H9 (cell line): ENCODE measurements at regions not wholly inside any gene's neighbourhood (a gene's known extent, or its start where the extent isn't known, plus 50 kb on each side); places are given as distances from the start of the nearest gene placed in this dataset.

Source experiments
- DNase-seq: peaks from one replicate; pipeline ENCODE4 v3.0.0-alpha.2; 2017
- H2AFZ ChIP-seq: one replicate; pipeline ENCODE4 v1.6.1; 2013; ENCODE audit warnings: mild to moderate bottlenecking, low read length, control low read depth, moderate library complexity
- H2AK5ac ChIP-seq: 2 replicates; pipeline ENCODE4 v1.6.1; 2013; ENCODE audit warnings: low read length, control low read depth, mixed read lengths; ENCODE audit not compliant: insufficient read length
- H2BK120ac ChIP-seq: one replicate; pipeline ENCODE4 v1.6.1; 2013; ENCODE audit warnings: low read depth, mild to moderate bottlenecking, low read length, control low read depth, inconsistent platforms; ENCODE audit not compliant: poor library complexity, severe bottlenecking
- H2BK12ac ChIP-seq: 2 replicates; pipeline ENCODE4 v1.6.1; 2013; ENCODE audit warnings: low read length, control low read depth, mixed read lengths, low read depth; ENCODE audit not compliant: insufficient read length
- H2BK15ac ChIP-seq: 2 replicates; pipeline ENCODE4 v1.6.1; 2013; ENCODE audit warnings: low read depth, low read length, control low read depth
- H2BK20ac ChIP-seq: one replicate; pipeline ENCODE4 v1.6.1; 2013; ENCODE audit warnings: low read depth, mild to moderate bottlenecking, low read length, control low read depth, inconsistent platforms; ENCODE audit not compliant: poor library complexity, severe bottlenecking
- H2BK5ac ChIP-seq: 2 replicates; pipeline ENCODE4 v1.6.1; 2013; ENCODE audit warnings: low read length, control low read depth, mixed read lengths; ENCODE audit not compliant: insufficient read length
- H3K14ac ChIP-seq: 2 replicates; pipeline ENCODE4 v1.6.1; 2013; ENCODE audit warnings: low read length, control low read depth; ENCODE audit not compliant: insufficient read depth
- H3K18ac ChIP-seq: 2 replicates; pipeline ENCODE4 v1.6.1; 2013; ENCODE audit warnings: low read depth, mild to moderate bottlenecking, mixed read lengths, low read length, control low read depth; ENCODE audit not compliant: insufficient read length
- H3K23ac ChIP-seq: 2 replicates; pipeline ENCODE4 v1.6.1; 2013; ENCODE audit warnings: low read length, control low read depth, mixed read lengths, low read depth; ENCODE audit not compliant: insufficient read length
- H3K23me2 ChIP-seq: 2 replicates; pipeline ENCODE4 v1.6.1; 2013; ENCODE audit warnings: low read depth, mild to moderate bottlenecking, mixed read lengths, low read length, control low read depth; ENCODE audit not compliant: insufficient read length, poor library complexity, severe bottlenecking
- H3K27ac ChIP-seq: 2 replicates; pipeline ENCODE4 v1.5.1; 2013; ENCODE audit warnings: low read length, control low read depth, mixed read lengths, low read depth; ENCODE audit not compliant: insufficient read length
- H3K27me3 ChIP-seq: 2 replicates; pipeline ENCODE4 v1.6.1; 2013; ENCODE audit warnings: low read length, control low read depth, inconsistent platforms; ENCODE audit not compliant: insufficient read depth
- H3K4ac ChIP-seq: 2 replicates; pipeline ENCODE4 v1.6.1; 2013; ENCODE audit warnings: low read depth, mild to moderate bottlenecking, control low read depth, inconsistent platforms, low read length, moderate library complexity
- H3K4me1 ChIP-seq: 2 replicates; pipeline ENCODE4 v1.6.1; 2013; ENCODE audit warnings: low read length, control low read depth, inconsistent platforms; ENCODE audit not compliant: insufficient read depth
- H3K4me2 ChIP-seq: 2 replicates; pipeline ENCODE4 v1.6.1; 2013; ENCODE audit warnings: low read length, control low read depth, mixed read lengths; ENCODE audit not compliant: insufficient read length, insufficient read depth
- H3K56ac ChIP-seq: 2 replicates; pipeline ENCODE4 v1.6.1; 2013; ENCODE audit warnings: low read depth, mild to moderate bottlenecking, mixed read lengths, low read length, control low read depth; ENCODE audit not compliant: insufficient read length
- H3K79me1 ChIP-seq: 2 replicates; pipeline ENCODE4 v1.6.1; 2013; ENCODE audit warnings: low read depth, mild to moderate bottlenecking, moderate library complexity, low read length, control low read depth, inconsistent platforms; ENCODE audit not compliant: insufficient read depth, poor library complexity, severe bottlenecking
- H3K79me2 ChIP-seq: 2 replicates; pipeline ENCODE4 v1.6.1; 2013; ENCODE audit warnings: low read length, control low read depth, inconsistent platforms; ENCODE audit not compliant: insufficient read depth
- H3K9ac ChIP-seq: 2 replicates; pipeline ENCODE4 v1.6.1; 2013; ENCODE audit warnings: low read length, control low read depth, mixed read lengths; ENCODE audit not compliant: insufficient read length; ENCODE audit errors: extremely low read depth
- H3K9me3 ChIP-seq: one replicate; pipeline ENCODE4 v1.6.1; 2013; ENCODE audit warnings: low read depth, low read length, inconsistent platforms; ENCODE audit not compliant: control insufficient read depth
- H3T11ph ChIP-seq: one replicate; pipeline ENCODE4 v1.6.1; 2013; ENCODE audit warnings: mild to moderate bottlenecking, low read length, control low read depth, inconsistent platforms
- H4K20me1 ChIP-seq: one replicate; pipeline ENCODE4 v1.6.1; 2013; ENCODE audit not compliant: control insufficient read depth, insufficient read length, insufficient read depth
- H4K5ac ChIP-seq: 2 replicates; pipeline ENCODE4 v1.6.1; 2013; ENCODE audit warnings: low read depth, mild to moderate bottlenecking, mixed read lengths, low read length, control low read depth; ENCODE audit not compliant: insufficient read length
- H4K8ac ChIP-seq: replicated peaks from 2 replicates; pipeline ENCODE4 v1.6.1; 2013; ENCODE audit warnings: low read length, control low read depth, mixed read lengths, low read depth; ENCODE audit not compliant: insufficient read length
- H4K91ac ChIP-seq: 2 replicates; pipeline ENCODE4 v1.6.1; 2013; ENCODE audit warnings: low read depth, mild to moderate bottlenecking, moderate library complexity, mixed read lengths, low read length, control low read depth; ENCODE audit not compliant: insufficient read length
- H3K27ac Mint-ChIP-seq, 3 experiments: 2 replicates in 2 of 3; 3 replicates in 1 of 3; pipeline ENCODE4 v1.8.0; 2020 to 2021; ENCODE audit warnings: mixed read lengths in 3 of 3, mild to moderate bottlenecking in 1 of 3, moderate library complexity in 1 of 3
- H3K27me3 Mint-ChIP-seq: 2 replicates; pipeline ENCODE4 v1.8.0; 2021; ENCODE audit warnings: low read depth, mild to moderate bottlenecking, moderate library complexity, mixed read lengths
- H3K36me3 Mint-ChIP-seq, 3 experiments: 2 replicates in 2 of 3; 3 replicates in 1 of 3; pipeline ENCODE4 v1.8.0; 2020 to 2021; ENCODE audit warnings: low read depth in 3 of 3, mixed read lengths in 3 of 3; ENCODE audit not compliant: insufficient read depth in 1 of 3
- H3K4me1 Mint-ChIP-seq, 2 experiments: 2 replicates each; pipeline ENCODE4 v1.8.0; 2020; ENCODE audit warnings: mixed read lengths in 2 of 2
- H3K4me3 Mint-ChIP-seq, 2 experiments: 2 replicates in 1 of 2; 3 replicates in 1 of 2; pipeline ENCODE4 v1.8.0; 2020 to 2021; ENCODE audit warnings: mild to moderate bottlenecking in 2 of 2, mixed read lengths in 2 of 2, moderate library complexity in 1 of 2
- H3K9me3 Mint-ChIP-seq, 2 experiments: 2 replicates in 1 of 2; 3 replicates in 1 of 2; pipeline ENCODE4 v1.8.0; 2020; ENCODE audit warnings: mild to moderate bottlenecking in 2 of 2, mixed read lengths in 2 of 2, moderate library complexity in 1 of 2
- CTCF ChIP-seq: fragments of 200-600 bp; sonication (generic); conservative IDR thresholded peaks from 3 replicates; pipeline ENCODE4 v1.8.0; 2021; ENCODE audit warnings: antibody characterized with exemption, mild to moderate bottlenecking
- WGBS: extraction: QIAGEN DNeasy Blood & Tissue Kit; methylation state at CpG from one replicate; pipeline ENCODE4 v1.1.7; 2013; ENCODE audit warnings: missing lambda C conversion rate, low lambda C conversion rate, mixed read lengths; ENCODE audit not compliant: insufficient read length; ENCODE audit errors: extremely low coverage; 5-methylcytosine and 5-hydroxymethylcytosine counted together

GRCh38 chr1:43082740-43083139 lies 89.3 kb downstream of the EBNA1BP2 start:
- H4K8ac ChIP-seq = no peak overlapping the region
- Mint-ChIP-seq H3K4me3 (no peak overlapping the region), H3K27me3 (peaks cover under 1% of the 10 kb centered on the region), H3K27ac (no peak overlapping the region), H3K36me3 (peaks cover 2 to 16% (median 15%) of the 10 kb centered on the region in 3 experiments; a peak in 6 of 7 replicates), H3K4me1 (peaks cover 33 to 40% of the 10 kb centered on the region in 2 experiments), H3K9me3 (peaks cover 12 to 13% of the 10 kb centered on the region in 2 experiments)
- H3K9me3 ChIP-seq = no peaks in the 10 kb centered on the region
- H2BK5ac ChIP-seq = no peak overlapping the region
- no peaks in the 10 kb centered on the region; the same call in 1 of the 2 replicates for H3K79me2 ChIP-seq
- no peak overlapping the region for H3K14ac ChIP-seq
- H2BK15ac ChIP-seq = no peak overlapping the region
- H2BK20ac ChIP-seq = no peak overlapping the region
- H2AK5ac ChIP-seq = no peak overlapping the region
- no peak overlapping the region for H2BK12ac ChIP-seq
- no peak overlapping the region for H2AFZ ChIP-seq
- H3K56ac ChIP-seq = no peak overlapping the region
- H2BK120ac ChIP-seq = no peak overlapping the region
- no peak for TF ChIP-seq CTCF
- no peak overlapping the region for H3K27ac ChIP-seq
- H3K4ac ChIP-seq = no peak overlapping the region
- no CpG with 5 or more reads among the region's 6 CpGs for WGBS
- no peaks in the 10 kb centered on the region for H3K4me1 ChIP-seq
- no peaks in the 10 kb centered on the region for H3K27me3 ChIP-seq
- H4K20me1 ChIP-seq = no peaks in the 10 kb centered on the region
- H3K18ac ChIP-seq = no peak overlapping the region
- no peak overlapping the region for H4K5ac ChIP-seq
- no peaks in the 10 kb centered on the region for H3K23me2 ChIP-seq
- no peak overlapping the region for H3K9ac ChIP-seq
- H4K91ac ChIP-seq = no peak overlapping the region
- H3K4me2 ChIP-seq = no peak overlapping the region
- no peak for DNase-seq
- H3K79me1 ChIP-seq = no peaks in the 10 kb centered on the region
- no peak overlapping the region for H3T11ph ChIP-seq
- H3K23ac ChIP-seq = no peak overlapping the region
